ENCODE measurements at regions not wholly inside any gene's neighbourhood (a gene's known extent, or its start where the extent isn't known, plus 50 kb on each side); places are given as distances from the start of the nearest gene placed in this dataset.

- no peak for TF ChIP-seq CTCF (IDR thresholded peaks at IDR 0.05; ENCODE audit: low read depth, low read length, missing control alignments)
- H3K4me3 ChIP-seq (replicated peaks; ENCODE audit: low read depth, low read length) = no peak overlapping the region
- DNase-seq (ENCODE audit: extremely low read depth, low read depth) = no peak
Observed at GRCh38 chr9:16282216-16282615, 588.3 kb downstream of the BNC2 start.

- no peak for DNase-seq (ENCODE audit: extremely low read depth, low read depth)
- H3K4me3 ChIP-seq (replicated peaks; ENCODE audit: low read depth, low read length) = no peak overlapping the region
- TF ChIP-seq CTCF (IDR thresholded peaks at IDR 0.05; ENCODE audit: low read depth, low read length, missing control alignments) = no peak
Observed at GRCh38 chr9:16282718-16283117, 587.8 kb downstream of the BNC2 start.

- TF ChIP-seq CTCF (IDR thresholded peaks at IDR 0.05; ENCODE audit: low read depth, low read length, missing control alignments) = no peak
- DNase-seq (ENCODE audit: extremely low read depth, low read depth) = no peak
- no peak overlapping the region for H3K4me3 ChIP-seq (replicated peaks; ENCODE audit: low read depth, low read length)
Observed at GRCh38 chr9:16286160-16286559, 584.3 kb downstream of the BNC2 start.

GRCh38 chr9:16289639-16290038 lies 580.8 kb downstream of the BNC2 start:
- no peak overlapping the region for H3K4me3 ChIP-seq (replicated peaks; ENCODE audit: low read depth, low read length)
- no peak for TF ChIP-seq CTCF (IDR thresholded peaks at IDR 0.05; ENCODE audit: low read depth, low read length, missing control alignments)
- DNase-seq (ENCODE audit: extremely low read depth, low read depth) = no peak

GRCh38 chr9:16290169-16290568 lies 580.3 kb downstream of the BNC2 start:
- no peak overlapping the region for H3K4me3 ChIP-seq (replicated peaks; ENCODE audit: low read depth, low read length)
- TF ChIP-seq CTCF (IDR thresholded peaks at IDR 0.05; ENCODE audit: low read depth, low read length, missing control alignments) = no peak
- no peak for DNase-seq (ENCODE audit: extremely low read depth, low read depth)

- no peak for TF ChIP-seq CTCF (IDR thresholded peaks at IDR 0.05; ENCODE audit: low read depth, low read length, missing control alignments)
- DNase-seq (ENCODE audit: extremely low read depth, low read depth) = no peak
- no peak overlapping the region for H3K4me3 ChIP-seq (replicated peaks; ENCODE audit: low read depth, low read length)
Observed at GRCh38 chr9:16291921-16292320, 578.5 kb downstream of the BNC2 start.

- H3K4me3 ChIP-seq (replicated peaks; ENCODE audit: low read depth, low read length) = no peak overlapping the region
- no peak for DNase-seq (ENCODE audit: extremely low read depth, low read depth)
- no peak for TF ChIP-seq CTCF (IDR thresholded peaks at IDR 0.05; ENCODE audit: low read depth, low read length, missing control alignments)
Observed at GRCh38 chr9:16293610-16294009, 576.9 kb downstream of the BNC2 start.
